ENCODE measurements at regions not wholly inside any gene's neighbourhood (a gene's known extent, or its start where the extent isn't known, plus 50 kb on each side); places are given as distances from the start of the nearest gene placed in this dataset.

- Histone ChIP-seq H3K9ac (ENCODE audit: insufficient read depth in 1 of 2, low read depth in 2 of 2, low read length in 2 of 2) (no peak overlapping the region), H2AFZ (ENCODE audit: low read depth, low read length) (no peak overlapping the region), H3K4me3 (no peak overlapping the region), H3K79me2 (ENCODE audit: control insufficient read depth, insufficient read depth, low read length) (no peaks in the 10 kb centered on the region), H3K27ac (ENCODE audit: extremely low read depth, low read depth, low read length) (no peak overlapping the region), H3K36me3 (ENCODE audit: control insufficient read depth, insufficient read depth, low read length) (no peaks in the 10 kb centered on the region), H3K9me1 (ENCODE audit: control insufficient read depth, insufficient read depth, low read length) (no peaks in the 10 kb centered on the region), H3K27me3 (ENCODE audit: control insufficient read depth in 2 of 2, insufficient read depth in 2 of 2, low read length in 2 of 2) (no peaks in the 10 kb centered on the region), H3K9me3 (replicated peaks; ENCODE audit: control insufficient read depth, insufficient read depth, low read depth, low read length) (no peaks in the 10 kb centered on the region), H4K20me1 (replicated peaks; ENCODE audit: control insufficient read depth, insufficient read depth, low read length) (no peaks in the 10 kb centered on the region), H3K4me1 (replicated peaks in 1 of 2; ENCODE audit: control insufficient read depth in 2 of 2, insufficient read depth in 2 of 2, low read length in 2 of 2) (no peaks in the 10 kb centered on the region), H3K4me2 (ENCODE audit: insufficient read depth, low read length) (no peak overlapping the region)
- no TSS peak for BruUV-seq (replicated peaks)
- POLR2A ChIA-PET = no interaction called here
- CTCF ChIA-PET (ENCODE audit: low intra/inter-chr PET ratio) = no interaction called here
- intact Hi-C loops (cut with micrococcal nuclease) = no loop called here
- FAIRE-seq = no peak
- no peak for ATAC-seq
- in situ Hi-C loops (cut with MboI) = no loop called here
- WGBS (ENCODE audit: insufficient coverage, low coverage, missing lambda C conversion rate) = 2% methylated on average over 6 of the region's 6 CpGs
- no peak for DNase-seq (ENCODE audit: extremely low read depth in 1 of 4, low spot score in 3 of 4)
- TF ChIP-seq, protein P1, sequence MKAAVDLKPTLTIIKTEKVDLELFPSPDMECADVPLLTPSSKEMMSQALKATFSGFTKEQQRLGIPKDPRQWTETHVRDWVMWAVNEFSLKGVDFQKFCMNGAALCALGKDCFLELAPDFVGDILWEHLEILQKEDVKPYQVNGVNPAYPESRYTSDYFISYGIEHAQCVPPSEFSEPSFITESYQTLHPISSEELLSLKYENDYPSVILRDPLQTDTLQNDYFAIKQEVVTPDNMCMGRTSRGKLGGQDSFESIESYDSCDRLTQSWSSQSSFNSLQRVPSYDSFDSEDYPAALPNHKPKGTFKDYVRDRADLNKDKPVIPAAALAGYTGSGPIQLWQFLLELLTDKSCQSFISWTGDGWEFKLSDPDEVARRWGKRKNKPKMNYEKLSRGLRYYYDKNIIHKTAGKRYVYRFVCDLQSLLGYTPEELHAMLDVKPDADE (conservative IDR thresholded peaks at IDR 0.05; ENCODE audit: control insufficient read depth, low read depth, low read length) = no peak
- TF ChIP-seq SNRNP70 (optimal IDR thresholded peaks at IDR 0.05; ENCODE audit: low read depth, low read length) (no peak), ZKSCAN3 (CRISPR knock-in tag; IDR thresholded peaks at IDR 0.05) (no peak)
These were observed 129.1 kb upstream of the DOCK10 start for GRCh38 chr2:225171350-225171749.

DNA sequence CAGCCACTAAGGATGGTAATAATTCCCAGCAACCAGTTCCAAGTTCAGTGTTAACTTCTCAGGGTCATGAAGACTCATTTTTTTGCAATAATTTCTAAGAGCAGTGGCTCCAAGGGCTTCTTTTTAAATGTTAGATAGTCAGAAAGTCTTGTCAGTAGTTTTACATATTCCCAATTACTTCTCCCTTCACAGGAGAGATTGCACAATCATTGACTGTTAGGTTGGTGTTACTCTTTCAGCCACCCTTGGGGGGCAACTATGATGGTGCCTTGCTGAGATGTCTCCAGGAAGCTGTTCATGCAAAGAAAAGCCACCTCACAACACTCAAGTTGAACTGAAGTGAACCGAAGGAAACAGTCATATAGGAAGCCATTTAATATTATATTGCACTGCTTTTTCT lies 127.9 kb upstream of the DOCK10 start:
- DNase-seq (ENCODE audit: extremely low read depth in 1 of 4, low spot score in 3 of 4) (no peak), ATAC-seq (no peak), FAIRE-seq (no peak)
- H2AFZ ChIP-seq (ENCODE audit: low read depth, low read length) = no peak overlapping the region
- no peaks in the 10 kb centered on the region for H3K9me1 ChIP-seq (ENCODE audit: control insufficient read depth, insufficient read depth, low read length)
- 0% methylated on average over 1 of the region's 1 CpG for WGBS (ENCODE audit: insufficient coverage, low coverage, missing lambda C conversion rate)
- no peaks in the 10 kb centered on the region for H4K20me1 ChIP-seq (replicated peaks; ENCODE audit: control insufficient read depth, insufficient read depth, low read length)
- in situ Hi-C loops (cut with MboI) (no loop called here), intact Hi-C loops (cut with micrococcal nuclease) (no loop called here)
- no peaks in the 10 kb centered on the region for H3K9me3 ChIP-seq (replicated peaks; ENCODE audit: control insufficient read depth, insufficient read depth, low read depth, low read length)
- no peaks in the 10 kb centered on the region for H3K4me1 ChIP-seq (replicated peaks in 1 of 2; ENCODE audit: control insufficient read depth in 2 of 2, insufficient read depth in 2 of 2, low read length in 2 of 2)
- H3K4me2 ChIP-seq (ENCODE audit: insufficient read depth, low read length) = no peak overlapping the region
- ChIA-PET POLR2A (no interaction called here), CTCF (ENCODE audit: low intra/inter-chr PET ratio) (no interaction called here)
- H3K36me3 ChIP-seq (ENCODE audit: control insufficient read depth, insufficient read depth, low read length) = no peaks in the 10 kb centered on the region
- no peak overlapping the region for H3K27ac ChIP-seq (ENCODE audit: extremely low read depth, low read depth, low read length)
- no peak for TF ChIP-seq CEBPG (CRISPR knock-in tag; IDR thresholded peaks at IDR 0.05)
- TF ChIP-seq CEBPG (tag; conservative IDR thresholded peaks at IDR 0.05 in 1 of 2, IDR thresholded peaks at IDR 0.05 in 1 of 2) = 0 out of 4 replicates have a peak, but pooled peaks of 1 of the 2 experiments have one; percentile 29
- TF ChIP-seq, protein P2, sequence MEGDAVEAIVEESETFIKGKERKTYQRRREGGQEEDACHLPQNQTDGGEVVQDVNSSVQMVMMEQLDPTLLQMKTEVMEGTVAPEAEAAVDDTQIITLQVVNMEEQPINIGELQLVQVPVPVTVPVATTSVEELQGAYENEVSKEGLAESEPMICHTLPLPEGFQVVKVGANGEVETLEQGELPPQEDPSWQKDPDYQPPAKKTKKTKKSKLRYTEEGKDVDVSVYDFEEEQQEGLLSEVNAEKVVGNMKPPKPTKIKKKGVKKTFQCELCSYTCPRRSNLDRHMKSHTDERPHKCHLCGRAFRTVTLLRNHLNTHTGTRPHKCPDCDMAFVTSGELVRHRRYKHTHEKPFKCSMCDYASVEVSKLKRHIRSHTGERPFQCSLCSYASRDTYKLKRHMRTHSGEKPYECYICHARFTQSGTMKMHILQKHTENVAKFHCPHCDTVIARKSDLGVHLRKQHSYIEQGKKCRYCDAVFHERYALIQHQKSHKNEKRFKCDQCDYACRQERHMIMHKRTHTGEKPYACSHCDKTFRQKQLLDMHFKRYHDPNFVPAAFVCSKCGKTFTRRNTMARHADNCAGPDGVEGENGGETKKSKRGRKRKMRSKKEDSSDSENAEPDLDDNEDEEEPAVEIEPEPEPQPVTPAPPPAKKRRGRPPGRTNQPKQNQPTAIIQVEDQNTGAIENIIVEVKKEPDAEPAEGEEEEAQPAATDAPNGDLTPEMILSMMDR (IDR thresholded peaks at IDR 0.05 in 2 of 3, conservative IDR thresholded peaks at IDR 0.05 in 1 of 3; ENCODE audit: insufficient read depth in 2 of 3, low read depth in 1 of 3, low read length in 3 of 3) = no peak
- no peak for TF ChIP-seq FOXP4 (CRISPR knock-in tag; IDR thresholded peaks at IDR 0.05; ENCODE audit: borderline replicate concordance)
- TF ChIP-seq SMAD1 (IDR thresholded peaks at IDR 0.05; ENCODE audit: low read depth, low read length, partially characterized antibody) = no peak
- TF ChIP-seq FOXM1 (IDR thresholded peaks at IDR 0.05; ENCODE audit: low read depth) = no peak
- no peak for TF ChIP-seq FOXM1 (CRISPR knock-in tag; IDR thresholded peaks at IDR 0.05; ENCODE audit: low read depth)
- TF ChIP-seq CBFA2T2 (conservative IDR thresholded peaks at IDR 0.05) = no peak
- peak; percentile 57 for TF ChIP-seq CEBPB (tag; IDR thresholded peaks at IDR 0.05)
- H3K27me3 ChIP-seq (ENCODE audit: control insufficient read depth in 2 of 2, insufficient read depth in 2 of 2, low read length in 2 of 2) = no peaks in the 10 kb centered on the region
- no TSS peak for BruUV-seq (replicated peaks)
- H3K79me2 ChIP-seq (ENCODE audit: control insufficient read depth, insufficient read depth, low read length) = no peaks in the 10 kb centered on the region
- H3K9ac ChIP-seq (ENCODE audit: insufficient read depth in 1 of 2, low read depth in 2 of 2, low read length in 2 of 2) = no peak overlapping the region
- no peak overlapping the region for H3K4me3 ChIP-seq
